ENCODE measurements at regions not wholly inside any gene's neighbourhood (a gene's known extent, or its start where the extent isn't known, plus 50 kb on each side); places are given as distances from the start of the nearest gene placed in this dataset.

DNA sequence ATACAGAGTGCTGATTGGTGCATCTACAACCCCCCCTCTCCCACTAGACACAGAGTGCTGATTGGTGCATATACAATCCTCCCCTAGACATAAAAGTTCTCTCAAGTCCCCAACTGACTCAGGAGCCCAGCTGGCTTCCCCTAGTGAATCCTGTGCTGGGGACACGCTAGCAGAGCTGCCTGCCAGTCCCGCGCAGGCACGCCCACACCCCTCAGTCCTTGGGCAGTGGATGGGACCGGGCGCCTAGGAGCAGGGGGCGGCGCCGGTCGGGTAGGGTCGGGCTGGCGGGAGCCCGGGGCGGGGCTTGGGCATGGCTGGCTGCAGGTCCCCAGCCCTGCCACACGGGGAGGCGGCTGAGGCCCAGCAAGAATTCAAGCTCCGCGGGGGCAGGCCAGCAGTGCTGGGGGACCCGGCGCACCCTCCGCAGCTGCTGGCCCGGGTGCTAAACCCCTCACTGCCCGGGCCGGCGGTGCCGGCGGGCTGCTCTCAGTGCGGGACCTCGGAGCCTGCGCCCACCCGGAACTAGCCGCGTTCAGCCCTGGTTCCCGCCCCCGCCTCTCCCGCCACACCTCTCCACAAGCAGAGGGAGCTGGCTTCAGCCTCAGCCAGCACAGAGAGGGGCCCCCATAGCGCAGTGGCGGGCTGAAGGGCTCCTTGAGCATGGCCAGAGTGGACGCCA lies 64.3 kb upstream of the DDHD1 start:
- Histone ChIP-seq H3K4me1 (replicated peaks in 1 of 2; ENCODE audit: control insufficient read depth in 2 of 2, insufficient read depth in 2 of 2, low read length in 2 of 2) (peaks cover 0 to 8% of the 10 kb centered on the region in 2 experiments; a peak in 2 of 5 replicates), H3K27me3 (ENCODE audit: control insufficient read depth in 2 of 2, insufficient read depth in 2 of 2, low read length in 2 of 2) (no peaks in the 10 kb centered on the region), H3K4me2 (ENCODE audit: insufficient read depth, low read length) (peak overlapping the region; percentile 68), H3K9me1 (ENCODE audit: control insufficient read depth, insufficient read depth, low read length) (no peaks in the 10 kb centered on the region), H3K9me3 (replicated peaks; ENCODE audit: control insufficient read depth, insufficient read depth, low read depth, low read length) (no peaks in the 10 kb centered on the region), H3K27ac (ENCODE audit: extremely low read depth, low read depth, low read length) (no peak overlapping the region; the same call in 2 of the 3 replicates), H3K79me2 (ENCODE audit: control insufficient read depth, insufficient read depth, low read length) (no peaks in the 10 kb centered on the region), H3K4me3 (peak overlapping the region; percentile 52), H4K20me1 (replicated peaks; ENCODE audit: control insufficient read depth, insufficient read depth, low read length) (no peaks in the 10 kb centered on the region), H2AFZ (ENCODE audit: low read depth, low read length) (peak overlapping the region; percentile 90), H3K9ac (ENCODE audit: insufficient read depth in 1 of 2, low read depth in 2 of 2, low read length in 2 of 2) (peak overlapping the region; percentile 54 to 85), H3K36me3 (ENCODE audit: control insufficient read depth, insufficient read depth, low read length) (no peaks in the 10 kb centered on the region)
- ATAC-seq (peak; percentile 100), FAIRE-seq (no peak), DNase-seq (ENCODE audit: extremely low read depth in 1 of 4, low spot score in 3 of 4) (peak; percentile 67 to 74 (median 72))
- BruUV-seq (replicated peaks) = no TSS peak
- intact Hi-C loops (cut with micrococcal nuclease) = no loop called here
- ChIA-PET CTCF (ENCODE audit: low intra/inter-chr PET ratio) (interaction anchor here (0.7 kb wide), 1 partner anchor 148 kb away, joined by 3 read pairs; no protein-coding TSS in a partner anchor), POLR2A (interaction anchor here (0.8 kb wide), 1 partner anchor 443 kb away, joined by 3 read pairs; no protein-coding TSS in a partner anchor)
- in situ Hi-C loops (cut with MboI) = no loop called here
- WGBS (ENCODE audit: insufficient coverage, low coverage, missing lambda C conversion rate) = 0% methylated on average over 14 of the region's 39 CpGs
- TF ChIP-seq SMARCC2 (IDR thresholded peaks at IDR 0.05; ENCODE audit: low read depth) (no peak), POLR2G (IDR thresholded peaks at IDR 0.05; ENCODE audit: low read depth, low read length) (peak; percentile 76), MTA3 (IDR thresholded peaks at IDR 0.05; ENCODE audit: borderline replicate concordance) (0 out of 2 replicates have a peak, but pooled peaks have one; percentile 47), STAT5B (CRISPR knock-in tag; IDR thresholded peaks at IDR 0.05) (no peak), YY1 (IDR thresholded peaks at IDR 0.05; ENCODE audit: borderline replicate concordance in 1 of 3, control insufficient read depth in 1 of 3, extremely low read depth in 1 of 3, insufficient read depth in 3 of 3, insufficient read length in 1 of 3, insufficient replicate concordance in 2 of 3, low read depth in 1 of 3, low read length in 2 of 3) (peak in 1 of 3 experiments; percentile 3), RBFOX2 (IDR thresholded peaks at IDR 0.05; ENCODE audit: low read depth, low read length) (peak; percentile 56), FOXP1 (CRISPR knock-in tag; IDR thresholded peaks at IDR 0.05) (no peak), PHF8 (IDR thresholded peaks at IDR 0.05; ENCODE audit: borderline replicate concordance, low read length) (peak; percentile 28; the same call in 1 of the 2 replicates), ELF2 (CRISPR knock-in tag; IDR thresholded peaks at IDR 0.05) (peak; percentile 22; the same call in 1 of the 2 replicates), ZNF316 (IDR thresholded peaks at IDR 0.05) (peak; percentile 65)
- TF ChIP-seq, protein P1, sequence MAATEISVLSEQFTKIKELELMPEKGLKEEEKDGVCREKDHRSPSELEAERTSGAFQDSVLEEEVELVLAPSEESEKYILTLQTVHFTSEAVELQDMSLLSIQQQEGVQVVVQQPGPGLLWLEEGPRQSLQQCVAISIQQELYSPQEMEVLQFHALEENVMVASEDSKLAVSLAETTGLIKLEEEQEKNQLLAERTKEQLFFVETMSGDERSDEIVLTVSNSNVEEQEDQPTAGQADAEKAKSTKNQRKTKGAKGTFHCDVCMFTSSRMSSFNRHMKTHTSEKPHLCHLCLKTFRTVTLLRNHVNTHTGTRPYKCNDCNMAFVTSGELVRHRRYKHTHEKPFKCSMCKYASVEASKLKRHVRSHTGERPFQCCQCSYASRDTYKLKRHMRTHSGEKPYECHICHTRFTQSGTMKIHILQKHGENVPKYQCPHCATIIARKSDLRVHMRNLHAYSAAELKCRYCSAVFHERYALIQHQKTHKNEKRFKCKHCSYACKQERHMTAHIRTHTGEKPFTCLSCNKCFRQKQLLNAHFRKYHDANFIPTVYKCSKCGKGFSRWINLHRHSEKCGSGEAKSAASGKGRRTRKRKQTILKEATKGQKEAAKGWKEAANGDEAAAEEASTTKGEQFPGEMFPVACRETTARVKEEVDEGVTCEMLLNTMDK (IDR thresholded peaks at IDR 0.05; ENCODE audit: borderline replicate concordance, insufficient read depth, low read depth, low read length, poor library complexity, severe bottlenecking) = no peak
- TF ChIP-seq, protein P2, sequence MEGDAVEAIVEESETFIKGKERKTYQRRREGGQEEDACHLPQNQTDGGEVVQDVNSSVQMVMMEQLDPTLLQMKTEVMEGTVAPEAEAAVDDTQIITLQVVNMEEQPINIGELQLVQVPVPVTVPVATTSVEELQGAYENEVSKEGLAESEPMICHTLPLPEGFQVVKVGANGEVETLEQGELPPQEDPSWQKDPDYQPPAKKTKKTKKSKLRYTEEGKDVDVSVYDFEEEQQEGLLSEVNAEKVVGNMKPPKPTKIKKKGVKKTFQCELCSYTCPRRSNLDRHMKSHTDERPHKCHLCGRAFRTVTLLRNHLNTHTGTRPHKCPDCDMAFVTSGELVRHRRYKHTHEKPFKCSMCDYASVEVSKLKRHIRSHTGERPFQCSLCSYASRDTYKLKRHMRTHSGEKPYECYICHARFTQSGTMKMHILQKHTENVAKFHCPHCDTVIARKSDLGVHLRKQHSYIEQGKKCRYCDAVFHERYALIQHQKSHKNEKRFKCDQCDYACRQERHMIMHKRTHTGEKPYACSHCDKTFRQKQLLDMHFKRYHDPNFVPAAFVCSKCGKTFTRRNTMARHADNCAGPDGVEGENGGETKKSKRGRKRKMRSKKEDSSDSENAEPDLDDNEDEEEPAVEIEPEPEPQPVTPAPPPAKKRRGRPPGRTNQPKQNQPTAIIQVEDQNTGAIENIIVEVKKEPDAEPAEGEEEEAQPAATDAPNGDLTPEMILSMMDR (IDR thresholded peaks at IDR 0.05 in 2 of 3, conservative IDR thresholded peaks at IDR 0.05 in 1 of 3; ENCODE audit: insufficient read depth in 2 of 3, low read depth in 1 of 3, low read length in 3 of 3) = peak; percentile 17 to 43 (median 34); a peak in 4 of 6 replicates
- TF ChIP-seq, protein P3, sequence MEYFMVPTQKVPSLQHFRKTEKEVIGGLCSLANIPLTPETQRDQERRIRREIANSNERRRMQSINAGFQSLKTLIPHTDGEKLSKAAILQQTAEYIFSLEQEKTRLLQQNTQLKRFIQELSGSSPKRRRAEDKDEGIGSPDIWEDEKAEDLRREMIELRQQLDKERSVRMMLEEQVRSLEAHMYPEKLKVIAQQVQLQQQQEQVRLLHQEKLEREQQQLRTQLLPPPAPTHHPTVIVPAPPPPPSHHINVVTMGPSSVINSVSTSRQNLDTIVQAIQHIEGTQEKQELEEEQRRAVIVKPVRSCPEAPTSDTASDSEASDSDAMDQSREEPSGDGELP (CRISPR knock-in tag; IDR thresholded peaks at IDR 0.05; ENCODE audit: borderline replicate concordance) = peak; percentile 40; the same call in 1 of the 2 replicates
- TF ChIP-seq, protein P4, sequence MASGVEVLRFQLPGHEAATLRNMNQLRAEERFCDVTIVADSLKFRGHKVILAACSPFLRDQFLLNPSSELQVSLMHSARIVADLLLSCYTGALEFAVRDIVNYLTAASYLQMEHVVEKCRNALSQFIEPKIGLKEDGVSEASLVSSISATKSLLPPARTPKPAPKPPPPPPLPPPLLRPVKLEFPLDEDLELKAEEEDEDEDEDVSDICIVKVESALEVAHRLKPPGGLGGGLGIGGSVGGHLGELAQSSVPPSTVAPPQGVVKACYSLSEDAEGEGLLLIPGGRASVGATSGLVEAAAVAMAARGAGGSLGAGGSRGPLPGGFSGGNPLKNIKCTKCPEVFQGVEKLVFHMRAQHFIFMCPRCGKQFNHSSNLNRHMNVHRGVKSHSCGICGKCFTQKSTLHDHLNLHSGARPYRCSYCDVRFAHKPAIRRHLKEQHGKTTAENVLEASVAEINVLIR (CRISPR knock-in tag; IDR thresholded peaks at IDR 0.05) = no peak
